Limb (tissue), 2 donors: ENCODE measurements at regions not wholly inside any gene's neighbourhood (a gene's known extent, or its start where the extent isn't known, plus 50 kb on each side); places are given as distances from the start of the nearest gene placed in this dataset.
"Not testable (repeated sequence)": the region's sequence is repeated elsewhere in the genome, so short reads cannot be mapped to it uniquely, and the experiment has no call there.

ENCODE experiments used
- DNase-seq, 2 donors: peaks; one replicate each; pipeline ENCODE4 v3.0.0-alpha.2; 2016; ENCODE audit errors: extremely low spot score in 2 of 2

DNA sequence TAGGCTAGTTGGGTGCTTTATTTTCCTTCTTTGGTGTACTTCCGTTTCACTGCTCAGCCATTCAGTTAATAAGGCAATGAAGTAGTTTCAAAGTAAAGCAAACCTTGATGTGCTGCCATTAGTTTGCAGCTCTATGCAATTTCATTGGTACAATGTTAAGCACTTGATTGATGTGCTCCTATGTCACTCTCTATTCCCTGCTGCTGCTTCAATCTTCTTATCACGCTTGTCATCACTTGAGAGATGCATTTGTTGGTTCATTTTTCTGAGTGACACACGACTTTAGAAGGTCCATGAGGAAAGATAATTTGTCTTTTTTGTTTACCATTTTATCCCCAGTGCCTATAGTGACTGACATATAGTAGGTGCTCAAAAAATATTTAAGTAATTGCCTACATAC is 871.0 kb upstream of the PABPC4L start:
- DNase-seq = no peak

DNA sequence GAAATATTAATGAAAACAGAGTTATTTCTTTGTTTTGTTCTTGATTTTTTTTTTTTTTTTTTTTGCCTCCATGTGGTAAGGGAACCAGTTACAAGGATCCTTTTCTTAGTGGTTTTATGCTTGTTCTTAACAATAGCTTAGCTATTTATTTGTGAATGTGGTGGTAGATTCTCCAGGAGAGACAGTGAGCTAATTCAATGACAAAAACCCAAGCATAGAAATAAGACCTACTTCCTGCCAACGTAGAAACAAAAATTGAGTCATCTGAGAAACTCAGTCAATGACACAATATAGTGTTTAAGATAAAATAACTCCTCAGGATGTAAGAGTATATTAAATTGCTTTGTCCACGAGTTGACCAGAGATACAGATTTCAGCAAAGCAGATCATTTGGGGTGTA is 863.8 kb upstream of the PABPC4L start:
- no peak for DNase-seq

DNA sequence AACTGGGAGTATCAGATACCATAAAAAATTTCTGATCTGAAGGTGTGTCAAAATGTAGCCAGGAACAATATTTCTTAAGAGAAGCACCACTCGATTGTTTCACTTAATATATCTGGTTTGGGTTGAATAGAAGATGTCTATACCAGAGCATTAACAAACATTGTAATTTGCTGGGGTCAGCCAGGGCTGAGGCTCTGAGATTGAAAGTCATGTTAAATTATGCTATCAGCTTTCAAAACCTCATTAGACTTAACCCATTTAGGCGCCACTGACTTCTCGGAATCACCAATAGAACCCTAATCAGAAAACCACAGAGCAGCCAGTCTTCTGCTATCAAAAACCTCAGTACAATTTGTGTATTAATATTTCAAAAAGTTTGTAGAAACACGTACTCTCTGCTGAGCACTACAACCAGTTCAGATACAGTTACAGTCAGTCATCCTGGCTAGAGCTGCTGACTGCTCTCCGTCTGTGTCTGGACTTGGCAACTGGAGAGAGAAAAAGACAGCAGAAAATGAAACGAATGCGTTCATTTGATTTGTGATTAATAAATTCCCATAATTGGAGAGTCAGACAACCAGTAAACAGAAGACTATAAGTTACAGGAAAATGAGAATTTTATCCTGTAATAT is 848.6 kb upstream of the PABPC4L start:
- peak in 1 of 2 donors; percentile 7 for DNase-seq

DNA sequence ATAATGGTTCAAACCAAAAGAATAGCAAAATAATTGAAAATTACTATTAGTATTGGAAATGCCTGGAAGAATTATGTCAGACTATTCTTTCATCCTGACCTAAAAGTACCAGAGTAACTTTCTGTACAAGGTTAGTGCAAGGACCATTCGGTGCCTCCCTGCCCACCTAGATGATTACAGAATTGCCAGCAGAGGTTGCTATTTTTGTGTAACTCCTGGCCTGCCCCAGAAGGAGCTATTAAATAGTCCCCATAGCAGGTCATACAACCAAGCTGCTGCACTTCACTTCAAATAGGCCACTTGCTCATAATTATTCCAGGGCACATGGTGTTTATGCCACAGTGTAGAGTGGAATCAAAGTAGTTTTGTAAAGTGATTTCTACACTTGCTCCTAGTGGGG is 831.1 kb upstream of the PABPC4L start:
- no peak for DNase-seq

DNA sequence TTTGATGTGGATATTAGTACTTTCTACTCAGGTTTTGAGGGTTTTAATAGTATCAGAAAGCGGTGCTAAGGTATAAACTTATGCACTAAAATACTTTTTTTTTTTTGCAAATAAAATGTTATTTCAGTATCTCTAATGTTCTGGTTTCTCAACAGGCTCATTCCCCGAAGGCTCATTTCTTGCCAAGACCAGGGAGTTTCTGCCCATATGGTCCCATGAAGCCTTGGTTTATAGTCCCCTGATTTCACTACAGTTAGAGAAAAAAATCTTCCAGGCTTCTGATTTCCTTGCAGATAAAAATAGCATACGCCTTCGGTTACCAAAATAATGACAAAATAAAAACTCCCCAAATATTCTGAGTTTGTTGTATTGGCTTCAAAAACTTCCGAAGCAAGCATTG is 814.2 kb upstream of the PABPC4L start:
- DNase-seq = no peak

DNA sequence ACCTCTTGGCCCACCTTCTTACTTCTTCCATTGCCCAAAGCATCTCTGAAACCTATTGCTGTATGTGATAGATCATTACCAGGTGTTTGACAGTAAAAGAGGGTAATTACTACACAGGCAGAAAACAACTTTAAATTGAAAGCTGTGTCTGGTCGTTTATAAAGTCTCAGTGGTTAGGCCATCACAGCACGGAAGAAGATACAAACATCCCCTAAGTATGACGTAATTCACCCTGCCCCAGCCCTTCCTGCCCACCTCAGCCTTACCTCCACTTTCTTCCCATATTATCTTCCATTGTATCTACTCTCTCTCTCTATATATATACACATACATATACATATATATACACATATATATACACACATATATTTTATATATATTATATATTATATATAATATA is 805.8 kb upstream of the PABPC4L start:
- DNase-seq = no peak

DNA sequence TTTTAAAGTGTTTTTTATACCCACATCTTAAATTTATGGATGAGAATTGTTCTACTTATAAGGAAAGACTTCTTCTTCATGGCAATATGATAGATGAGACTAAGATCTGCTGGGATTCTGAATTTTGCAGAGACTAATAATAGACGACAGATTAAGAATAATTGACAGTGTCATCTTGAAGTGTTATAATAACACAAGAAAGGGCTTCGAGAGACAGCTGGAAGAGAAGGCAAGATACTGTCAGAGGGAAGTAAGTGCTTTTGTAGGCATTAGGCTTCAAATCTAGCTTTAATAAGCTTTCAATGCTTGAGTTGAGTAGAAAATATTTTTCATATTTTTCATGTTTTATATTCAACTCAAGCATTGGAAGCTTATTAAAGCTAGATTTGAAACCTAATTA is 797.6 kb upstream of the PABPC4L start:
- DNase-seq = no peak

DNA sequence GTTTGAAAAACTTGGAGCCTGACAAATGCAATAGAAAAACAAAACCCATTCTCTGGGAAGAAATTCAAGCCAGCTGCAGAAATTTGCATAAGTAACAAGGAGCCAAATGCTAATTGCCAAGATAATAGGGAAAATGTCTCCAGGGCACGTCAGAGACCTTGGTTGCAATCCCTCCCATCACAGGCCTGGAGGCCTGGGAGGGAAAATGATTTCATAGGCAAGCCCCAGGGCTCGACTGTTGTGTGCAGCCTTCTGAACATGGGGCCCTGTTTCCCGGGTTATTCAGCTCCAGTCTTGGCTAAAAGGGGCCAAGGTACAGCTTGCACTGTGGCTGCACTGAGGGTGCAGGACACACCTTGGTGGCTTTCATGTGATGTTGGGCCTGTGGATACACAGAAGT is 760.4 kb upstream of the PABPC4L start:
- DNase-seq = no peak

DNA sequence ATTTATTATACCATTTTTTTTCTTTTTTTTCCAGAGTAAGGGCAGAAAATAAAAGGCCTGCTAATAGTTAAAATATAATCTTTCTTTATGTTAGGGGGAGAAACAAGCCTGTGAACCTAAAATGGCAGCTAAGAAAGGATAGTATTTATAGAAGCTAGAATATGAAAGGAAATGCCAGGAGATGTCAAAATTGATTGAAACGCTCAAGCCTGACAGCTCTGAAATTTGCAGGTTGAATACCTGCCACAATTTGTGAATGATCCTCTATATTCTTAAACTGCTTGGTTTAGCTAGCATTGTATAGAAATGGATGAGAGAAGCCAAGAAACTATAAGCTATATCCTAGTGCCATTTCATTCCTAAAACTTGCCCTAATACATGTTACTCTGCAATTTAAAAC is 757.3 kb upstream of the PABPC4L start:
- DNase-seq = no peak

DNA sequence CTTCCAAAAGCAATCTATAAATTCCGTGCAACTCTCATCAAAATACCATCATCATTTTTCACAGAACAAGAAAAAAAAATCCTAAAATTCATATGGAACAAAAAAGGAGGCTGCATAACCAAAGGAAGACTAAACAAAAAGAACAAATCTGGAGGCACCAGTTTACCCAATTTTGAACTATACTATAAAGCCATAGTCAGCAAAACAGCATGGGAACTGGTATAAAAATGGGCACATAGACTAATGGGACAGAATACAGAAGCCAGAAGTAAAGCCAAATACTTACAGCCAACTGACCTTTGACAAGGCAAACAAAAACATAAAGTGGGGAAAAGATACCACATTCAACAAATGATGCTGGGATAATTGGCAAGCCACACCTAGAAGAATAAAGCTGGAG is 753.5 kb upstream of the PABPC4L start:
- no peak for DNase-seq

DNA sequence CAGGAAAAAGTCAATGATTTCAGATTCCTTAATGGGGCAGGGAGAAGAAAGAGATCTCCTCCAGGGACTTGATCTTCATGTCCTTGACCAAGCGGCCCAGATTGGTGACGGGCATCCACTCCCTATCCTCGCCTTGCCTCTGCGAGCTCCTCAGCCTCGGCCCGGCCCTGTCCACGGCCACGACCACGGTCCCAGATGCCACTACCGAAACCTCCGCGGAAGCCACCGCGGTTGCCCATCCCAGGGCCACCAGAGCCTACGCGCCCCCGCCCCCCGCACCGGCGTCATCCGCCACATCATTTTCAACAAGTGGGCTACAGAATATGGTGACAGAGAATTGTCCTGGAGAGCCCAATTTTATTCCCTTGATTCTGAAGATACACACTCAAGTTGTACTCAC is 751.2 kb upstream of the PABPC4L start:
- DNase-seq = no peak

DNA sequence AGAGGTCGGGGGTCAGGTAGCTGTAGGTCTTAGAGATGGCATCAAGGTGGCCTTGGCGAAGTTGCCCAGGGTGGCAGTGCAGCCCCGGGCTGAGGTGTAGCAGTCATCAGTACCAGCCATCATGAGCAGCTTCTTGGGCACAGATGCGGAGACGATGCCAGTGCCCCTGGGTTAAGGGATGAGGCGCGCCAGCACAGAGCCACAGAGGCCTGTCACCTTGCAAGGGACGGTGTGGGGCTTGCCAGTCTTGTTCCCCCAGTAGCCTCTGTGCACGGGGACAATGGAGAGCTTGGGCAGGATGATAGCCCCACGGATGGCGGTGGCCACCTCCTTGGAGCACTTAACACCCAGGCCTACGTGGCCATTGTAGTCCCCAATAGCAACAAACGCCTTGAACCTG is 750.7 kb upstream of the PABPC4L start:
- DNase-seq = no peak

DNA sequence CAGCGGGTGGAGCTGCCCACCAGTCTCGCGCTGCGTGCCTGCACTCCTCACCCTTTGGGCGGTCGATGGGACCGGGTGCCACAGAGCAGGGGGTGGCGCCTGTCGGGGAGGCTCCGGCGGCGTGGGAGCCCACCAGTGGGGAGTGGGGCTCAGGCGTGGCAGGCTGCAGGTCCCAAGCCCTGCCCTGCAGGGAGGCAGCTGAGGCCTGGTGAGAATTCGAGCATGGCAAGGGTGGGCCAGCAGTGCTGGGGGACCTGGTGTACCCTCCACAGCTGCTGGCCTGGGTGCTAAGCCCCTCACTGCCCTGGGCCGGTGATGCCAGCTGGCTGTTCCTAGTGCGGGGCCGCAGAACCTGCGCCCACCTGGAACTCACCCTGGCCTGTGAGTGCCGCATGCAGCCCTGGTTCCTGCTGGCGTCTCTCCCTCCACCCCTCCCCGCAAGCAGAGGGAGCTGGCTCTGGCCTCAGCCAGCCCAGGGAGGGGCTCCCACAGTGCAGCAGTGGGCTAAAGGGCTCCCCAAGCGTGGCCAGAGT is 746.6 kb upstream of the PABPC4L start:
- DNase-seq = no peak

DNA sequence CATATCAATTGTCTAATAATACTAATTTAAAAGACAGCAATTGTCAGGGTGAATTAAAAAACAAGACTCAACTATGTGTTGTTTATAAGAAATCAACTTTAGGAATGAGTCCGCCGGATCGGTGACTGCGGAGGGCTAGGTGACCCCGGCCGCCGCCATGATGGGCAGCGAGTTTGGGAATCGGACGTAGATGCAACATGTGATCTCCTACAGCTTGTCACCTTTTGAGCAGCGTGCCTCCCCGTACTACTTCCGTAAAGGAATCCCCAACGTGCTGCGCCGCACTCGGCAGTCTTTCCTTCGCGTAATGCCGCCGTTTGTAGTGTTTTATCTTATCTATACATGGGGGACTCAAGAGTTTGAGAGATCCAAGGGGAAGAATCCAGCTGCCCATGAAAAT is 742.5 kb upstream of the PABPC4L start:
- DNase-seq = no peak

DNA sequence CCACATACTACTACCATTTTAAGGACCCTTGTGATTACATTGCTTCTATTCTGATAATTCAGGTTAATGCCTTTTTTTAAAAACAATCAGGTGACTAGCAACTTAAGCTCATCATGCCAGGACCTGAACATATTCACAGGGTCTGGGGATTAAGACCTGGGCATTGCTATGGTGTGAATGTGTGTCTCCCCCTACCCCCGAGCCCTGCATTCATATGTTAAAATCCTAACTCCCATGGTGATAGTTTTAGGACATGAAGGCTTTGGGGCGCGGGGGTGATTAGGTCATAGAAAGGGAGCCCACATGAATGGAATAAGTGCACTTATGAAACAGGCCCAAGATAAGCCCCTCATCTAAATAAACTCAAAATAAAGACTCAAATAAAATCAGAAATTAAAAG is 734.4 kb upstream of the PABPC4L start:
- no peak for DNase-seq

DNA sequence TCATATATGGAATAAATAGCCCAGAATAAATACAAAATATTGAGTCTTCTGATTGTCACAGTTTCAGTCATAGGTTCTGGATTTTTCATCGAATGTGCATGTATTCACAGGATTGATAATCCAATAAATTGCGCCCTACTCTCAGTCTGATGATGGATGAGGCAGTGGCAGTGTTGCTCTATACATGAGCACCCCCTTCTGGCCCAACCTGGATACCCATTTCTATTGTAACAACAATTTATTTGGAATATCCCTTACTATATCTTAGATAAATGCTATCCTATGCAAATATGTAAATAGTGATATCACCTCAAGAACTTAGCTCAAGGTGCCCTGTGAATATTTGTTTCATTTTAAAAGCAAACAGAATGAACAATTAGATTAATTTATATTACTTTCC is 733.7 kb upstream of the PABPC4L start:
- no peak for DNase-seq

DNA sequence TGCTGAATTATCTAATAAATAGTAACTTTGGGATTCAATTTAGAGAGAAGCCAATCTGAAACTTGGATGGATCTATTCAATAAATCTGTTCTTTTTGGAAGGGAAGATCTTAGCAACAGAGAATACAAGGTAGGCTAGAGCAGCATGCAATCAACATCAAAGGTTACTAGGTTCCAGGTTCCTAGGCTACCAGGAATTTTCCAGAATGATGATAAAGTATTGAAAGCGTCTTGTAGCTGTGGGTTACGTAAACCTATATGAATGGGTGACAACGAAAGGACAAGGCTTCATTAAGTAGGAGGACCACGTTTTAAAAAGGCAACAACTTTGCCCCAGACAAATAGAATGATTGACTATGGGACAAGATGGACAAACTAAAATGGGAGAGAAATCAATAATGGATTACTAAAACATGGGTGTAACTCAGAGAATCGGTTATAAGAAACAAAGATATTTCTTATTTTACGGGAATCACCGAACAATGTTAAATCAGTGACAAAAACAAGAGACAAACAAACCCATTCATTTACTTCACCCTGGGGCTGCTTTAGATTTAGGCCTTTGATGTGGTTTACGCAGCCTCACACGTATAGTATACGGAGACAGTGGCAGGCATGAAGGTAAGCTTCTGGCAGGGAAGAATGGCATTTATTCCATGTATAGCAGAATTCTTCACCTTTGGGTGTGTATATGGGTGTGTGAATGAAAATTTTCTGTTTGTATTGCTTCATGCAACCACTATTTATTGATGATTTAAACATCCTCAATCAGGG is 732.6 kb upstream of the PABPC4L start:
- no peak for DNase-seq

DNA sequence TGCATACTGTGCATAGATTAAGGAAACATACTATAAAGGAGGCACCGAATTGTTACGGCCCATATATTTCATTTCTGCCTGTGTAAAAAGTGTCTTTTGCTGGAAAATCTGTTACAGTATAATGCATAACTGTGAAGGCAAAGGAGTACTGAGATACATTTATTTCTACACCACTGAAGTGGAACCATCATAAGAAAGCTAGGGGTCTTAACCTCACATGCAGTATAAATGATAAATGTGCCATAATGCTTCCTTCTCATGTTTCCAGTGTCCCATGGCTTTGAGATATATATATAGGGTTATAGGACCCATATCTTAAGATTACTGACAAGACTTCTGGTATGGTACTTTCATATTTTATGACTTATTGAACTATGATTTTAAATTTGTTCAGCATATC is 713.8 kb upstream of the PABPC4L start:
- no peak for DNase-seq

DNA sequence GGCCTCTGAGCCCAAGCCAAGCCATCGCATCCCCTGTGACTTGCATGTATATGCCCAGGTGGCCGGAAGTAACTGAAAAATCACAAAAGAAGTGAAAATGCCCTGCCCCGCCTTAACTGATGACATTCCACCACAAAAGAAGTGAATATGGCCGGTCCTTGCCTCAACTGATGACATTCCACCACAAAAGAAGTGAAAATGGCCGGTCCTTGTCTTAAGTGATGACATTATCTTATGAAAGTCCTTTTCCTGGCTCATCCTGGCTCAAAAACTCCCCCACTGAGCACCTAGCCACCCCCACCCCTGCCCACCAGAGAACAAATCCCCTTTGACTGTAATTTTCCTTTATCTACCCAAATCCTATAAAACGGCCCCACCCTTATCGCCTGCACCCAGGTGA is 712.7 kb upstream of the PABPC4L start:
- not testable (repeated sequence) for DNase-seq

DNA sequence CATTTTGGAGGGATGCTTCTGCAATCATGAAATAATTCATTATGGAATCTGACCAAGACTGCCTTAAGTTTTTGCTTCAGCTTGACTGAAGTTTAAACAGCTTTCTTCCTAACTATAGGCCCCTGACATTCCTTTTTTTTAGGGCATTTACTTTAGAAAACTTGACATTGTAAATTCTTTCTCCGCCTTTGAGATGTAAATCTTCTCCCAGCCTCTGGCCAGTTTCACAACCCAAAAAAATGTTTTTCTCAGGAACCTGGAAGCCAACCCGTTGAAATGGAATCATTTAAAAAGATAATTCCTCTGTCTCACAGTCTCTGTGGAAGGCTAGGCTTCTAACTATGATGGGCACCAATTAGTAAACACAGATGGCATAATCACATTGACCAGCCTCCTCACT is 710.4 kb upstream of the PABPC4L start:
- DNase-seq = no peak

DNA sequence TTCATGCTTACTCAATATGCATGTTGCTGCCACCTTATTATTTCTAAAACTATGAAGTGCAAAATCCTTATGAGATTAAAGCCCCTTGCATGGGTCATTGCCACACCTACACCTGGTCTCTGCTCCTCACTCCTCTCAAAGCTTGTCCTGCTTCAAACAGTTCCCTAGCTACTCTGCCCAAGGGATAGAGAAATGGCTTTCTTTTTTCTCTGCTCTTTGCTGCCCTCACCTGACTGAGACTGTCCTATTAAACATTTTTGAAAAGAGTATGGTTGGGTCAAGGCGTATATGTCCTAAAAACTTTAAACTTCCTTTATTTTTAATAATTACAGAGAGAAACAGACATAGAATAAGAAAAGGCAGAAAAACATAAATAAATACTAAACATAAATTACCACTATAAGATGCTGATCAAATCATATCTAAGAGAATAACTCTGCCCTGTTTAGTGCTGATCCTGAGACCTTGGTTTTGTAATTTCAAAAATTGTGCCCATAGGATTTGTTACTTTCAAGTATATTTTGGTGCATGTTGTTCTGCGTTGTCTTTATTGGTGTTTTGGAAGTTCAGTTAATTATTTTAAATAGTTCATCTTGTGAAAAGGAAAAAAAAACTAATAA is 704.9 kb upstream of the PABPC4L start:
- peak in 1 of 2 donors; percentile 18 for DNase-seq

DNA sequence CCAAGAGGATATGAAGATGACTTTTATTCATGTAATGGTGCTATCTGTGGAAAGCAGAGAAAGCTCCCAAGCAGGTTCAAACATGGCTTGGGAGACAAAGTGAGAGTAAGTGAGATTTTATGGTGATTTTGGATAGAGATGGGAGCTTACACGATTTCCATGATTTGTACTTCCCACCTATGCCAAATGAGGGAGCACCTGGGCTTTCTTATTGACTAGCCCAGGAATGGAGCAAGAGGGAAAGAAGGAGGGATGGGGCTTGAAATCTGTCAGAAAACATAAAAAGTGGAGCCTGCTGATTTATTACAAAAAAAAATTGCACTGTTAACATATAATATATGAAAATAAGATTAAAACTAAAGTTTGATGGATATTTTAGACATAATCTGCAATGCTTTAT is 703.5 kb upstream of the PABPC4L start:
- no peak for DNase-seq

DNA sequence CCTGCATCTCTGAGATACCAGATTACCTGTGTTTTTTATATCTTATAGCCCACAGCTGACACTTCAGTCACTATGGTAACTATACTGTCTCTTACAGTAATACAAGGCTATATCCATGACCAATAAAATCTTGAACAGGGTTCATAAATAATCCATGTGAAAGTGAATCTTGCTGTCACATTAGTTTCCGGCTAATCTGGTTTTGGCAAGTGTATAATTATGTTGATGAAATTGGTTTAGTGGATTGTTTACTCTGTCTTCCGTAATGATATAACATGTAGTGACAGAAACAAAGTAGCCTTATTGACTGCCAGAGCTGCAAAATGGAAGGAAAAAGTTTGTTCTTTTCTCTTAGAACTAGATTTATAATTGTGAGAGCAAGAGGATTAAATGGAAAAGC is 686.6 kb upstream of the PABPC4L start:
- DNase-seq = no peak
